Cerebellar cortex (tissue), 1 donor: ENCODE measurements at regions not wholly inside any gene's neighbourhood (a gene's known extent, or its start where the extent isn't known, plus 50 kb on each side); places are given as distances from the start of the nearest gene placed in this dataset.

Experiments used
- DNase-seq: peaks from one replicate; pipeline ENCODE4 v3.0.0-alpha.2; 2015; ENCODE audit warnings: low spot score

DNA sequence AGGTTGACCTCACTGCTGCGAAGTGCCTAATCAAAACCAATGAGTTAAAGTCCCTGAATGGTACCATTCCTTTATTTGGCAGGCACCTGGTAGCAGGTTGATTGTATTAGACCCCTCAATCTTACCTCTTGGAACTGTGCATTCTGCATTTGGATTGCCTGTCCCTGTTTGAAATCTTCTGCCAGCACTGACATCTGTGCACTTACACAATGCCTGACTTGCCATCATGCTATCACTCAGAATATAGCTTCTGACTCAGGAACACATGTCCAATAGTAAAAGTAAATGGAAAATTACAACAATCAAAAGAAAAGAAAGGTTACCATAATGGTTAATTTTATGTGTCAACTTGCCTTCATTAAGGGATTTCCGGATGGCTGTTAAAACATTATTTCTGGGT, 366.0 kb upstream of the PDGFD start:
- peak; percentile 86 for DNase-seq

- peak; percentile 95 for DNase-seq
Observed at GRCh38 chr11:104529213-104529612, 365.3 kb upstream of the PDGFD start.

- peak; percentile 87 for DNase-seq
Observed at GRCh38 chr11:104526006-104526405, 362.1 kb upstream of the PDGFD start.

- peak; percentile 44 for DNase-seq
Observed at GRCh38 chr11:104525416-104525815, 361.5 kb upstream of the PDGFD start.

DNA sequence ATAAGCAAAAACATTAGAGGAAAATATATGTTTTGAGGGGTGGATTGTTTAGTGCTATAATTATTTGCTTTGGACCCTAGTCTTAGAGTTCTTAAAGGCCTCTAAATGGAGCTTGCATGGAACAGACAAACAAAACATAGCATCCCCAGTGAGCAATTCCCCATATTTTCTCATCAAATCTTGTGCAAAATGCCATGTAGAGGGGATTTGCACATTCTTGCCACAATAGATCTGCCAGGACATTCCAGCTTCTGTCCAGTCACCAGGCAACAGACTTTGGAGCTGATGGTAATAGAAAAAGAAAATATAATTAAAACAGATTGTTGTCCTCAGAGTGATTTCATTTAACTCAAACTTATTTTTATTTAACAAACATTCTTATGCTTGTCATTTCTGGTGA, 360.3 kb upstream of the PDGFD start:
- peak; percentile 31 for DNase-seq

DNA sequence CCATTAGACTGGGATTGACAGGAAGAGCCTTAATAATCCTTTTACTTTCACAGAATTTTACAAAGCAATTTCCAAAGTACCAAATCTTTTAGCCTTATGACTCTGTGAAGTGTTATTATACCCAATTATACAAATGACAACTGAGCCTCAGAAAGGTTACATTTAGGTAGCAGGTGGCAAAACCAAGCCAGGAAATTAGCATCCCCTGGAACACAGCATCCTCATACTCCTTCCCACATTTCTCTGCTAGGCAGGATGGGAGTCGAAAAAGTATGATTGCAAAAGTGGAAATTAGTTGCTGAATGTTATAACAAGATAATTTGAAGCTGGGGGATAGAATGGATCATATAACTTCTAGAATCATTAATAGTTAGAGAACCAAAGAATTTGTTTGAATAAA, 359.7 kb upstream of the PDGFD start:
- peak; percentile 60 for DNase-seq

DNA sequence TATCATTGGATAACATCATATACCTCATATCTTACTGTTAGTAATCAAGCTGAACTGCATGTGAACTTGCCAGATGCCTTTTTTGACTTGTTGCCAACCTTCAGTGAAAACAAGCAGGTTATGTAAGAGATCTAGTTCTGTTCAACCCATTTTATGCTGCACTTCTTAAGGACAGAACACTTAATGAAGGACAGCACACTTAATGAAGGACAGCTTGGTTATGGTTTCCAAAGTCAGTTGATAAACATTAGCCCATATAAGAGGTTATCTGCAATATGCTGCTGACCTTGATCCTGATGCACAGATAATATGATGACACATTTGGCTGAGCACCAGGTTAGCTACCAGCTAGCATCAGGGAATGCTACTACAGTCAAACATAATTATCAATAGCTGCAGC, 358.7 kb upstream of the PDGFD start:
- DNase-seq: peak; percentile 97

GRCh38 chr11:104522123-104522522, 358.2 kb upstream of the PDGFD start:
- DNase-seq: peak; percentile 37

DNA sequence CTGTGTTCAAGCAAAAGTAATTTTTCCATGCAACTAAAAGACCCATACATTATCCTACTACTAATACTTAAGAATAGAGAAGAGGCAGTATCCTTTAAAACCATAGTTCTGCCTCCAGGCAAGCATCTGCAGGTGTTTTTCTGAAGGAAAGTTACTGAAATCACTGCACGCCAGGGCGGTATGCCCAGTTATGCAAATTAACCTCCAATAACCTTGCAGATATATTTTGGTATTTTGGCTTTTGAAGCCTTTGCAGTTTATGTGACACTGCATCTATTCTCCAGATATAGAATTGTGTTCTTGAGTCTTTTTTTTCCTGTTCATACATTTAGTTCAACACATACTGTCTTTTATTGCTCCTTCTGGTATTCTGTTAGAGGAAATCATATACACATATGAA, 346.2 kb upstream of the PDGFD start:
- no peak for DNase-seq

GRCh38 chr11:104490182-104490581, 326.2 kb upstream of the PDGFD start:
- no peak for DNase-seq

- no peak for DNase-seq
Observed at GRCh38 chr11:104488561-104488960, 324.6 kb upstream of the PDGFD start.

- DNase-seq: no peak
Observed at GRCh38 chr11:104487046-104487806, 323.3 kb upstream of the PDGFD start.

GRCh38 chr11:104484804-104485554, 321.0 kb upstream of the PDGFD start:
- DNase-seq: peak; percentile 25

DNA sequence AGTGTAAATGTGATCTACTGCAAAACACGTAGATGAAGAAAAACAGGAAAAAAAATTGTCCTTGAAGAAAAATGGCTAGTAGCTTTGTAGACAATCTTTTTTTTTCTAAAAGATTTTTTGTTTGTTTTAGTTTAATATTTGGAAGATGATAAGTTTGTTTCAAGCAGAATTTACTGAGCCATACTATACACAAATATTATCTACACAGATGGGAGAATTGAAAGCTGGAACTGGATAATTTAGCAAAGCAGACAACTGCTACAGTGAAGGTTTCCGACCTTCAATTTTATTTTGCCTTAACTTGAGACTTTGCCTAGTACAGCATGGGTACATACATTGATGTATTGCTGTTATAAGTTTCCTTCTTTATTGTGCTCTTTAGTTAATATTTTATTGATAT, 313.0 kb upstream of the PDGFD start:
- no peak for DNase-seq

- DNase-seq: no peak
Observed at GRCh38 chr11:104476454-104476853, 312.5 kb upstream of the PDGFD start.

DNA sequence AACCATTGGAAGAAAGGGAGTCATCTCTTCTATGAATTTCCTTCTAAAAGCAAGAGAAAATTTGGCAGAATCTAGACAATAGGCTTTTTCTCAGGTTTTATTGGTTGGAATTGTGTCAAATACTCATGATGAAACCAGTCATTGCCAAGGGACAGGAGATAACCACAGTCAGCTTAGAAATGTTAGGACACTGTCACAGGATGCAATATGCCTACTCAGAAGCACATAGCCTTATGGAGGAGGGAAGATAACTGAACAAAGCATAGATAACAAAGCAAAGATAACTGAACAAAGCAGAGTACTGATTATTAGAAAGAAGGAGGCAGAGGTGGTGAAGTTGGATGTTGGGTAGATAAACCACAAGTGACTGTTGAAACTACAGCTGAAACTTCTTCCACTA, 303.5 kb upstream of the PDGFD start:
- DNase-seq: no peak

DNA sequence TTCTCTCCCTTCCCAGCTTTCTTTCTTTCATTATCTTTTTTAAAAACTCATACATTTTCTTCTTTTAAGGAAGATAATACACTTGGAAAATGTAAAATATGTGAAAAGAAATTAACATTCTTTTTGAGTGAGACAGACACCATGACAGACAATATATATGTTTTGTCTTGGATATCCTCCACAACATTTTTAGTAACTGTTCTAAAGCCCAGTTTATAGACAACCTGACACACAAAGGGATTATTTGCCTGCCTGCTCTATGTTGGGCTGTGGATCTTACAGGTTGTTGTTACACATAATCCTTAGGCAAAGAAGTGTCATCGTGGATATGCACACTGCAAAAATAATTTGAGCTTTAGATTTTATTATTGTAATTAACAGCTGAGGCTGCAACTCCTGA, 301.4 kb upstream of the PDGFD start:
- no peak for DNase-seq

- DNase-seq: no peak
Observed at GRCh38 chr11:104464691-104465090, 300.7 kb upstream of the PDGFD start.

GRCh38 chr11:104462341-104462740, 298.4 kb upstream of the PDGFD start:
- DNase-seq: no peak

- DNase-seq: peak; percentile 77
Observed at GRCh38 chr11:104451197-104451893, 287.4 kb upstream of the PDGFD start.

DNA sequence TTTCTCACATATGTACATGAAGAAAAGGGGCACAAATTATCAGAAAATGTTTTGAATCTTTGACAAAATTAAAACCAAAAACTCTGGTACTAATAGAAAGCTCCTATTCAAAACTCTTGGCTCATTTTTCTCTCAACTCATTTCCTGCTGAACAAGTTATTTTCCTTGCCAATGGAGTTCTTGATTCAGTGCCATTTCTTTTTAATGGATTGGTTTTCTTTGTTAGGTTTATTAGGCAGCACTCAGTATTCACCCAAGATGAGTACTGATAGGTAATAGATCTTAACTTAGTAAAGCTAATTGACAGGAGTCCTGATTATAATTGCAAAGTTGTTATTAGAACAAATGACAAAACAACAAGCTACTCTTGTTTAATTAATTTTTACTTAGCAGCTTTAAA, 279.4 kb upstream of the PDGFD start:
- peak; percentile 70 for DNase-seq

DNA sequence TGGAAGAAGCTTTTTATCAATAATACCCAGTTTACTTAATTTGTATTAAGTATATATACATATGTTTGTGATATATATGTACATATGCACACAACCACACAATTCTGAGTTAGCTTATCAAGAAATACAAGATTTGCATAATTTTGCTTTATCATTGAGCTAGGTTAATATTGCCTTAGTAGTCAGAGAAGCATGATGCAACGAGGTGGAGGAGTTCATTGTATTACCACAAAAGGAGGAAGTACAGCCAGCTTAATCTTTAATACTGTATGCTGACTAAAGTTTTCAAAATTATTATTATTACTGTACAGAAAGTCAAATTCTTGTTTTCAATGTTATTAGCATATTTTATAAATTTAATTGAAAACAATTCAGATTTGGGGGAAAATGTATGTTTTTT, 278.4 kb upstream of the PDGFD start:
- no peak for DNase-seq

DNA sequence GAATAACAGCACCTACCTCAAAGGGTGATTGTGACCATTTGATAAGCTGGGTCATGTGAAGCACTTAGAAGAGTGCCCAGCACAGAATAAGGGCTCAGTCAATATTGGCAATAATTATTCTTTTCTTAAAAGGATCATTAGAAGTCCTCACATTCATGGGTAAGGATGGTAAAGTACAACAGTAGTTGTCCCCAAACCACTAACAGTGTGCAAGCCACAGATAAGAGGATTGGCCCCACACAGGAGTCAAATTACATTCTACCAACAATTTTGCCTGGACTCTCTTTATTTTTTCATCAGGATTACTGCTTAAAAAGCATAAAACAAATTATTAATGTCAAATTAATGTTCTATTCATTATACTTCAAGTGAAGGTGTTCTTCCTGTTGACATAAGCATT, 271.5 kb upstream of the PDGFD start:
- no peak for DNase-seq
